GM12864 (cell line): ENCODE measurements at regions not wholly inside any gene's neighbourhood (a gene's known extent, or its start where the extent isn't known, plus 50 kb on each side); places are given as distances from the start of the nearest gene placed in this dataset.

Experiments
- DNase-seq: peaks from one replicate; pipeline ENCODE4 v3.0.0-alpha.2; 2011; ENCODE audit warnings: low read depth
- H3K4me3 ChIP-seq: 2 replicates; pipeline ENCODE4 v1.5.1; 2011; ENCODE audit warnings: mild to moderate bottlenecking, low read depth, low read length, control low read depth
- TF ChIP-seq, protein P1 (sequence below): IDR thresholded peaks from 2 replicates; pipeline ENCODE4 v1.5.1; 2011; ENCODE audit warnings: low read depth, mild to moderate bottlenecking, moderate library complexity, low read length, control low read depth, inconsistent platforms; ENCODE audit errors: missing control alignments

GRCh38 chr19:30276011-30276882 is 95.9 kb upstream of the ZNF536 start:
- H3K4me3 ChIP-seq: no peak overlapping the region
- TF ChIP-seq, protein P1, sequence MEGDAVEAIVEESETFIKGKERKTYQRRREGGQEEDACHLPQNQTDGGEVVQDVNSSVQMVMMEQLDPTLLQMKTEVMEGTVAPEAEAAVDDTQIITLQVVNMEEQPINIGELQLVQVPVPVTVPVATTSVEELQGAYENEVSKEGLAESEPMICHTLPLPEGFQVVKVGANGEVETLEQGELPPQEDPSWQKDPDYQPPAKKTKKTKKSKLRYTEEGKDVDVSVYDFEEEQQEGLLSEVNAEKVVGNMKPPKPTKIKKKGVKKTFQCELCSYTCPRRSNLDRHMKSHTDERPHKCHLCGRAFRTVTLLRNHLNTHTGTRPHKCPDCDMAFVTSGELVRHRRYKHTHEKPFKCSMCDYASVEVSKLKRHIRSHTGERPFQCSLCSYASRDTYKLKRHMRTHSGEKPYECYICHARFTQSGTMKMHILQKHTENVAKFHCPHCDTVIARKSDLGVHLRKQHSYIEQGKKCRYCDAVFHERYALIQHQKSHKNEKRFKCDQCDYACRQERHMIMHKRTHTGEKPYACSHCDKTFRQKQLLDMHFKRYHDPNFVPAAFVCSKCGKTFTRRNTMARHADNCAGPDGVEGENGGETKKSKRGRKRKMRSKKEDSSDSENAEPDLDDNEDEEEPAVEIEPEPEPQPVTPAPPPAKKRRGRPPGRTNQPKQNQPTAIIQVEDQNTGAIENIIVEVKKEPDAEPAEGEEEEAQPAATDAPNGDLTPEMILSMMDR: no peak
- no peak for DNase-seq

GRCh38 chr19:30276883-30277280 is 95.3 kb upstream of the ZNF536 start:
- TF ChIP-seq, protein P1: no peak
- H3K4me3 ChIP-seq: no peak overlapping the region
- DNase-seq: no peak

DNA sequence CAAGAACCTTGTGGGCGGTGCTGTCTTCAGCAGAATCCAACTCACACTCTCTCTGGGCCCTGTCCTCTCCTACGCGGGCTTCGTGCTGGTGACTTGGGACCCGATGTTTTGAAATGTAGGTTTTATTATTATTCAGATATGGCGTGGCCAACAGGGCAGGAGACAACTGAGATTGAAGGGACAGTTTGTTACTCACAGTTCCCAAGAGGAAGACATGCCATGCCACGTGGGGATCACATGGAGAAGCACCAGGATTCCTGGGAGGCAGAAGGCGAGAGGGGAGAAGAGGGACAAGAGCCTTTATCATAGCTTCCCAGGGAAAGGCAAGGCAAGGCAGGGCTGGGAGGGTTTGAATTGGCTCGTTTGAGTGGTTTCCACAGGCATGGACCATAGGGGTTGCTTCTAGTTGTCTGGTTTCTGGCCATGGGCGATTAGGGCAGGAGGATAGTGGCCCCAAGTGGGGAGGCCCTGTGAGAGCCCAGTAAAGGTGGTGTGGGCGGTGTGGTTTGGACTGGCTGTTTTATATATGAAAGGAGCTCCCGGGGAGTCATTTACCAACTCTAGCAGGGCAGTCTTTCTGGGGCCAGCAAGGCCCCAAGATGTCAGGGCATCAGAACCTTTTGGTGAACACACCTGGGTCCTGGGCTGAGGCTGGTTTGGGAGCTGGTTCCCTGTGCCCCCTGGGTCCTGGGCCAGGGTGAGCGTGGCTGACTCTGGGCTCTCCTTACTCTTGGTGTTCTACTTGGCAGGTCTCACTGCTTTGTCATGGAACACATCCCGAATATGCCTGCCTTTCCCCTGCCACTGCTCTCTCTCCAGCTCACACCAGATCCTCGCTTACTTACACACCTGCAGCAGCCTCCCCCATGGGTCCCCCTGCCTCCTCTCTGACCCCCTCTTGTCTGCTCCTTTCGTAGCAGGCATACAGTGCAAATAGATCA is 94.0 kb upstream of the ZNF536 start:
- H3K4me3 ChIP-seq: no peak overlapping the region
- no peak for DNase-seq
- TF ChIP-seq, protein P1: no peak

- no peak for DNase-seq
- TF ChIP-seq, protein P1: no peak
Observed at GRCh38 chr19:30278882-30279254, 93.3 kb upstream of the ZNF536 start.

GRCh38 chr19:30280018-30280417 is 92.2 kb upstream of the ZNF536 start:
- no peak for DNase-seq
- TF ChIP-seq, protein P1: no peak
- no peak overlapping the region for H3K4me3 ChIP-seq

More at GRCh38 chr19:30278882-30279254, 93.3 kb upstream of the ZNF536 start:
- no peak overlapping the region for H3K4me3 ChIP-seq

GRCh38 chr19:30281906-30282305 is 90.3 kb upstream of the ZNF536 start:
- TF ChIP-seq, protein P1: no peak
- no peak overlapping the region for H3K4me3 ChIP-seq
- DNase-seq: no peak
